Adrenal gland (tissue), 9 donors: ENCODE measurements at regions not wholly inside any gene's neighbourhood (a gene's known extent, or its start where the extent isn't known, plus 50 kb on each side); places are given as distances from the start of the nearest gene placed in this dataset.
A peak's percentile ranks its signal among the peaks of the same experiment; 100 is the strongest.

Source experiments
- DNase-seq, 7 donors: peaks; one replicate each; pipeline ENCODE4 v3.0.0-alpha.2; 2019 to 2020
- H3K27ac ChIP-seq, 5 donors: fragments of 200-600 bp; sonication (generic) in 4 of 5; 1 replicate in 3 of 5; 2 replicates in 2 of 5; pipeline versions ENCODE4 v1.5.1 to v1.8.0; 2016 to 2020; ENCODE audit warnings: mild to moderate bottlenecking in 1 of 5
- H3K27me3 ChIP-seq: fragments of 200-600 bp; 2 replicates; pipeline ENCODE4 v1.8.0; 2021
- H3K36me3 ChIP-seq, 2 donors: fragments of 200-600 bp; replicated peaks in 1 of 2; 1 replicate in 1 of 2; 2 replicates in 1 of 2; pipeline versions ENCODE4 v1.5.1 to v1.8.0; 2018 to 2022
- H3K4me1 ChIP-seq, 2 donors: fragments of 200-600 bp; replicated peaks in 1 of 2; 1 replicate in 1 of 2; 2 replicates in 1 of 2; pipeline versions ENCODE4 v1.5.1 to v1.8.0; 2018 to 2021
- H3K4me3 ChIP-seq, 4 donors: fragments of 200-600 bp; sonication (generic) in 3 of 4; one replicate each; pipeline ENCODE4 v1.5.1; 2016 to 2018
- H3K9me3 ChIP-seq, 3 donors: fragments of 200-600 bp; sonication (generic) in 1 of 3; replicated peaks in 1 of 3; 1 replicate in 2 of 3; 2 replicates in 1 of 3; pipeline versions ENCODE4 v1.5.1 to v1.8.0; 2016 to 2021
- CTCF ChIP-seq, 6 experiments: fragments of 450-650 bp in 4 of 6; fragments of 200-600 bp in 2 of 6; sonication (generic) in 1 of 6; IDR thresholded peaks; 1 replicate in 5 of 6; 2 replicates in 1 of 6; pipeline versions ENCODE4 v1.5.1 to v1.8.0; 2016 to 2021; ENCODE audit warnings: antibody characterized with exemption in 6 of 6, mild to moderate bottlenecking in 2 of 6, moderate library complexity in 1 of 6
- POLR2A ChIP-seq, 2 donors: fragments of 450-650 bp; IDR thresholded peaks; one replicate each; pipeline ENCODE4 v1.6.1; 2017; ENCODE audit warnings: antibody characterized with exemption in 2 of 2, mild to moderate bottlenecking in 2 of 2, moderate library complexity in 1 of 2
- WGBS, 4 donors: extraction: QIAGEN DNeasy Blood & Tissue Kit in 2 of 4; methylation state at CpG; one replicate each; pipeline versions ENCODE4 v1.1.5 to v1.1.7; 2013 to 2017; 5-methylcytosine and 5-hydroxymethylcytosine counted together
- intact Hi-C, 2 donors: fragments of 100-400 bp; cut with DNase I; formaldehyde crosslinking; loops; one replicate each; pipeline versions ENCODE4 v1.14.1 to v1.15.0; 2022 to 2023
- donor health status: healthy with polysubstance abuse.
- donor health status: Bipolar disorder and iron deficiency.
- donor health status: DM: yes; HTN: yes; CAD: no.
- donor health status: DM: no; HTN: no; CAD: no.
- donor health status: DM: no; HTN: no; CAD: no.

DNA sequence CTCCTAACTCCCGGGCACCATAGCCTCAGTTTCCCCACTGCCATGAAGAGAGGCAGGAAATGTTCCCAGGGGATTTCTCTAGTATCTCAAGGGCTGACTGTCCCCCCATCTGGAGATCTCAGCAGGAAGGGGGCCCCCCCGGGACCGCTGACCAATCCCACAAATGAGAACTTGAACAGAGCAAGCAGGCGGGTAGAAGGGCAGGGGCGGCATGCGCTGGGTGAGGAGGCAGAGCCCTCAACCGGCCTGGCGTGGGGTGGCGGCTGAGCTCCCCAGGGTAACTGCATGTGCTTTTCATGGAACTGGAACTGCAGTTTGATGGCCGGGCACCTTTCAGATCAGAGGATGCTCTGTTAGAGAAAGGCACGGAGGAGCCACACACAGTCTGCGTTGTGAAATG is 144.5 kb downstream of the CTTN start:
- intact Hi-C loops: no loop called here
- H3K4me3 ChIP-seq: no peak overlapping the region
- H3K4me1 ChIP-seq: no peaks in the 10 kb centered on the region
- H3K9me3 ChIP-seq: no peaks in the 10 kb centered on the region
- DNase-seq: no peak
- no peak for TF ChIP-seq CTCF (IDR thresholded peaks at IDR 0.05)
- no peak for TF ChIP-seq POLR2A (IDR thresholded peaks at IDR 0.05)
- WGBS, 4 donors: 93 to 100% (median 95%) methylated on average over 5 to 12 of the region's 12 CpGs
- H3K27ac ChIP-seq: no peak overlapping the region
- H3K27me3 ChIP-seq: no peaks in the 10 kb centered on the region
- no peaks in the 10 kb centered on the region for H3K36me3 ChIP-seq

DNA sequence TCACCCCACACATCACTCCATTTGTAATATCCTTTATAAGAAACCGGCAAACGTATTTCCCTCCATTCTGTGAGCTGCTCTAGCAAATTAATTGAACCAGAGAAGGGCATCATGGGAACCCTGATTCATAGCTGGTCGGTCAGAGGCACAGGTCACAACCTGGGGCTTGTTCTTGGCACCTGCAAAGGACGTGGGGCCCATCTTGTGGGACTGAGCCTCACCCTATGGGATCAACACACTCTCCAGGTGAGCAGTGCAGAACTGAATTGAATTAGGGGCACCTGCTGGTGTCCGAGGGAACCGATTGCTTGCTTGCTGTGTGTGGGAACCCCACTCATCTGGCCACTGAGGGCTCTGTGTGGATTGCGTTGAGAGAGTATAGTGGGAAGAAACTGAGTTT is 145.3 kb downstream of the CTTN start:
- intact Hi-C loops: no loop called here
- no peak overlapping the region for H3K4me3 ChIP-seq
- H3K4me1 ChIP-seq: no peaks in the 10 kb centered on the region
- H3K27me3 ChIP-seq: no peaks in the 10 kb centered on the region
- no peaks in the 10 kb centered on the region for H3K9me3 ChIP-seq
- H3K27ac ChIP-seq: no peak overlapping the region
- DNase-seq: no peak
- 62 to 84% (median 79%) methylated on average over 7 of the region's 7 CpGs for WGBS, 4 donors
- no peaks in the 10 kb centered on the region for H3K36me3 ChIP-seq
- TF ChIP-seq POLR2A (IDR thresholded peaks at IDR 0.05): no peak
- no peak for TF ChIP-seq CTCF (IDR thresholded peaks at IDR 0.05)

DNA sequence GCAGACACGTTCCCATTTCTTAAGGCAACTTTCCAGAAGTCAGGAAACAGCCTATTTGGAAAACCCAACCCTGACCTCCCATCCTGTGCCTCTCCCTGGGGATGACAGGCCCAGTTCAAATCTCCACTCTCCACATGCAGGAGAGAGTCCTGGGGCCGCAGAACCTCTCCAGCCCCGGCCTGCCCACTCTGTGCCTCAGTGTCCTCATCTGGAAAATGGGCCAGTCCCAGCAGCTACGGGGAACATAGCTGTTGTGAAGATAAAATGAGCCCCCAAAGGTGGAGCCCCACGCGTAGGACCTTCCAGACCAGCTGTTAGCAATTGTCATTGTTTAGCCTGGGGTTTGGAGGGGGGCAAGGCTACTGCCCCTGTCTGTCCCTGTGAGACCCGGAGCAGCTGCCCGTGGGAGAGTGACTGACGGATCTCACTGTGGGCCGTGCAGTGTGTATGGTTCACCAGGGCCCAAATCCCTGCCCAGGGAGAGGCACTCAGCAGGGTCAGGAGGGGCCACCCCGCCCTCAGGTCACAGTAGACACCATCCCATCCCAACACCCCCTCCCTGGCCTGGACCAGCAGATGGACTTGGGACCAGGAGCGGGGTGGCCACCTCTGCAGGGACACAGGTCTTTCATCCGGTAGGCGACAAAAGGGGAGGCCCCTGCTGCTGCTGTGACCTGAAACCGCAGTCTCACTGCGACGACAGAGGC is 145.9 kb downstream of the CTTN start:
- H3K4me1 ChIP-seq: no peaks in the 10 kb centered on the region
- H3K36me3 ChIP-seq: no peaks in the 10 kb centered on the region
- WGBS, 4 donors: 78 to 90% (median 86%) methylated on average over 6 to 17 of the region's 17 CpGs
- TF ChIP-seq CTCF (IDR thresholded peaks at IDR 0.05) (no peak), POLR2A (IDR thresholded peaks at IDR 0.05) (no peak)
- intact Hi-C loops: no loop called here
- no peak for DNase-seq
- H3K27me3 ChIP-seq: no peaks in the 10 kb centered on the region
- no peaks in the 10 kb centered on the region for H3K9me3 ChIP-seq
- no peak overlapping the region for H3K27ac ChIP-seq
- H3K4me3 ChIP-seq: no peak overlapping the region

DNA sequence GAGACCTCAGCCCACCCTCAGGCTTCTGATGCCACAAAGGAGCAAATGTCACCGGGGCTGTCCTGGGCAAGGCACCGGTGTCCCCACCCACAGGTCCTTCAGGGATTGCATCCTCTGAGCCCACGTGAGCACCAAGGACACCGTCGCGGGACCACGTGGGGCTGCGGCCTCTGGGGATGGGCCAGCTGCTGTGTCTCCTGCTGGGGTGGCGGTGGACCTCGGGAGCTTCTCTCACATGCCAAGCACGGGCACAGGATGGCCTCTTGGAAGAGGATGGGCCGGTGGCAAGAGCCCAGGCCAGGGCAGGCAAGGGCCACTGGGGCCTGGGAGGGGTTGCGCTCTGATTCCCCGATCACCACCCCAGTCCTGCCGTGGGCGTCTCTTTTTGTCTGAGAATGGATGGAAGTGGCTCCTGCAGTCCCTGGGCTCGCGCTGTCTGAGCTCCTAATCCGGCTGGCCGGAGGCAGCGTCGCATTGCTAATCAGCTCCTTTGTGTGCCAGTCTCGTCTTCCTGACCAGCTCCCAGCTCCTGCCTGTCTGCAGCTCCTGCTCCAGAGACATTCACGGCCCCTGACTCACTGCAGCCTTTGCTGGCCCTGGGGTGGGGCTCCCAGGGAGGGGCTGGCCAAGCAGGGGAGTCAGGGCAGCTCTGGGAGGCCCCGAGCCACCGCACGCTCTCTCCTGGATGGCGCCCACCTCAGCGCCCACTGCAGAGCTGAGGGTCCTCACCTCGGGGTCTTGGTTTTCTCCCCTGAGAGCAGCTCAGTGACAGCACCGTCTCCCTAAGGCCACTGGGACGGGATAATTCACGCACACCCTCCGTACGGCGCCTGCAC is 146.7 kb downstream of the CTTN start:
- intact Hi-C loops: no loop called here
- DNase-seq: peak in 1 of 7 donors; percentile 65
- H3K27me3 ChIP-seq: no peaks in the 10 kb centered on the region
- no peaks in the 10 kb centered on the region for H3K9me3 ChIP-seq
- TF ChIP-seq POLR2A (IDR thresholded peaks at IDR 0.05) (no peak), CTCF (IDR thresholded peaks at IDR 0.05) (no peak)
- no peaks in the 10 kb centered on the region for H3K36me3 ChIP-seq
- H3K4me3 ChIP-seq: no peak overlapping the region
- WGBS, 4 donors: 71 to 82% (median 75%) methylated on average over 22 to 36 of the region's 36 CpGs
- H3K4me1 ChIP-seq: no peaks in the 10 kb centered on the region
- H3K27ac ChIP-seq: no peak overlapping the region
